Colonic mucosa (tissue), 4 donors: ENCODE measurements at regions not wholly inside any gene's neighbourhood (a gene's known extent, or its start where the extent isn't known, plus 50 kb on each side); places are given as distances from the start of the nearest gene placed in this dataset.
A peak's percentile ranks its signal among the peaks of the same experiment; 100 is the strongest.

Experiments
- DNase-seq: peaks from one replicate; pipeline ENCODE4 v3.0.0-alpha.2; 2020
- H3K27ac ChIP-seq: fragments of 200-600 bp; one replicate; pipeline ENCODE4 v1.8.0; 2021
- H3K27me3 ChIP-seq: fragments of 200-600 bp; one replicate; pipeline ENCODE4 v1.8.0; 2021
- H3K36me3 ChIP-seq: fragments of 200-600 bp; one replicate; pipeline ENCODE4 v1.8.0; 2021
- H3K4me1 ChIP-seq: fragments of 200-600 bp; one replicate; pipeline ENCODE4 v1.8.0; 2021; ENCODE audit warnings: mild to moderate bottlenecking
- H3K4me3 ChIP-seq: fragments of 200-600 bp; one replicate; pipeline ENCODE4 v1.8.0; 2021
- H3K9ac ChIP-seq, 2 donors: one replicate each; pipeline ENCODE4 v1.7.0; 2013; ENCODE audit warnings: control low read depth in 2 of 2, low read depth in 2 of 2, low read length in 2 of 2
- H3K9me3 ChIP-seq: fragments of 200-600 bp; one replicate; pipeline ENCODE4 v1.8.0; 2021
- CTCF ChIP-seq: fragments of 200-600 bp; IDR thresholded peaks from one replicate; pipeline ENCODE4 v1.8.0; 2022; ENCODE audit warnings: antibody characterized with exemption, mild to moderate bottlenecking
- intact Hi-C: fragments of 100-400 bp; cut with DNase I; formaldehyde crosslinking; loops from one replicate; pipeline ENCODE4 v1.14.1; 2022
- donor health status: healthy.
- donor health status: DM: no; HTN: no; CAD: no.
- donor health status: DM: no; HTN: no; CAD: no.

- H3K27me3 ChIP-seq, result no peaks in the 10 kb centered on the region
- H3K9ac ChIP-seq, result no peak overlapping the region
- H3K27ac ChIP-seq, result no peak overlapping the region
- no peak overlapping the region for H3K4me3 ChIP-seq
- H3K4me1 ChIP-seq, result no peaks in the 10 kb centered on the region
- no peak for TF ChIP-seq CTCF
- intact Hi-C loops, result no loop called here
- no peaks in the 10 kb centered on the region for H3K9me3 ChIP-seq
- H3K36me3 ChIP-seq, result no peaks in the 10 kb centered on the region
- no peak for DNase-seq
Measured at GRCh38 chr3:34258271-34258998, 460.0 kb downstream of the PDCD6IP start.

DNA sequence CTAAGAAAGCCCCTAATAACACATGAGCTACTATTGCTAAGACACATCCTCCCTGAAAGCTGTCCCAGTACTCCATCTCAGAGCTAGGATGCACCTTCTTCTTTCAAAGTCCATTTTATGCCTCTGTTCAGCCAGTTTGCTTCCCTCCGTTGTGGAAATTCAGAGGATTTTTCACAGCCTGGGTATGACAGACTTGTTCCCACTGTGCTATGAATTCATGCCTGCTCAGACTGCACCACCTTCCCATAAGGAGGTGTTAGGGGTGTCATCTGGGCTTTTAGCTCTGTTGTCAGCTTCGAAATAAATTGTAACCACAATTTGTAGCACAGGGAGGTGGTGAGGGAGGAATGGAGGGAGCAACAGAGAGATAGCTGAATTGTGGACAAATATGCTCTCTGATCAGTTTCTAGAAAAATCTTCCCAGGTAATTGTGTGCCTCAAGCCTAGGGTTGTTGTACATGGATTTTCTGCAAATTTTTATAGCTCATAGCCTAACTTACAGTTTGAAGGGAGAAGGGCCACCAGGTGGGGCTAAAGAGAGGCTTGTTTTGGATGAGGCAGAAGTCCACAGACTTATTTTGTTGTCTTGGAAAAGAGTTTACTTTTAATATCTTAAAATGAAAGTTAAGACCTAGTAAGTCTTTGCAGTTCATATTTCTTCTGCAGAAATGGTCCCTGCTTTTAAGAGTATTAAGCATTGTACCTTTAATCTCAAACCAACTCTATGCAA lies 462.0 kb downstream of the PDCD6IP start:
- peak; percentile 55 for TF ChIP-seq CTCF
- intact Hi-C loops, result loop anchor here (5.0 kb wide), 1 partner anchor 422 kb away; no protein-coding TSS in a partner anchor

DNA sequence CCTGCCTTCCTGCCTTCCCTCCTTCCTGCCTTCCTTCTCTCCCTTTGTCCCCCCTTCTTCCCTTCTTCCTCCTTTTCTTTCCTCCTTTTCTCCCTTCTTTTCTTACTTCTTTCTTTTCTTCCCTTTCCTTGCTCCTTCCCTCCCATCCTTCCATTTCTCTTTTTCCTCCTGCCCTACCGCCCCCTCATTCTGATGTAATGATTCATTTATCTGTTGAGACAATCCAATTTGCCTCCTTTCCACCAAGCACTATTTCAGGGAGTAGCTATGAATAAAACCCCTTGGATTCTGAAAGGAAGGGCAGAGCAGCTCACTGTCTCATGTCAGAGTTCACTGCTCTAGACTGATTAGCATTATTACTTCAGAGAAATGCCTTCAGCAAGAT lies 462.6 kb downstream of the PDCD6IP start:
- intact Hi-C loops, result loop anchor here (5.0 kb wide), 1 partner anchor 421 kb away; no protein-coding TSS in a partner anchor
- H3K9me3 ChIP-seq, result no peaks in the 10 kb centered on the region
- H3K4me1 ChIP-seq, result no peaks in the 10 kb centered on the region
- H3K27me3 ChIP-seq, result no peaks in the 10 kb centered on the region
- no peak overlapping the region for H3K27ac ChIP-seq
- H3K36me3 ChIP-seq, result no peaks in the 10 kb centered on the region
- TF ChIP-seq CTCF, result no peak
- no peak for DNase-seq
- H3K4me3 ChIP-seq, result no peak overlapping the region
- H3K9ac ChIP-seq, result no peak overlapping the region

More for the DNA sequence above, 462.0 kb downstream of the PDCD6IP start:
- Histone ChIP-seq H3K27me3 (no peaks in the 10 kb centered on the region), H3K4me3 (no peak overlapping the region), H3K27ac (no peak overlapping the region), H3K4me1 (no peaks in the 10 kb centered on the region), H3K9me3 (no peaks in the 10 kb centered on the region), H3K36me3 (no peaks in the 10 kb centered on the region), H3K9ac (no peak overlapping the region)
- DNase-seq, result peak; percentile 73

DNA sequence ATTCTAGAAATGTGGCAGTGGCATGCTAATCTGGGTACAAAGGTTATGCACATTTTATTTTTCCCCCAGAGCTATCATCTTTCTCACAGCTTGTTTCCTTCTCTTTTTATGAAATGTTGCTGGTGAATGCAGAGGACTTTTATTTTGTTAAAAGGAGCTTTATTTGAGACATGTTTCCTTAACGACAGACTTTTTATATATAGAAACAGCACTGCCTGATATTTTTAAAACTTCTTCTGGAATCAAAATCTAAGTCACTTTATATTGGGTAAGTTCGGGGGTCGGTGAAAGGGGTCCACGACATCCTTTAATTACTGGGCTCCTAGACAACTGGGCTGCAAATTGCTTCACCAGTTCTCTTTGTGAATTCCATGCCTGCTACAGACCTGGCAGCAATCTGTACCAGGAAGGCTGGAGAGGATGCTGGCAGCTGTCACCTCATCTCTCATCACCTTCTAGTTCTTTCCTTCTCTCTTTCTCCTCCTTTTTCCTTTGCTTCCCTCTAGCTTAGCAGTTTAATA lies 464.7 kb downstream of the PDCD6IP start:
- Histone ChIP-seq H3K9me3 (no peaks in the 10 kb centered on the region), H3K9ac (no peak overlapping the region), H3K27me3 (no peaks in the 10 kb centered on the region), H3K4me1 (no peaks in the 10 kb centered on the region), H3K4me3 (no peak overlapping the region), H3K27ac (no peak overlapping the region), H3K36me3 (no peaks in the 10 kb centered on the region)
- no peak for DNase-seq
- TF ChIP-seq CTCF, result no peak
- intact Hi-C loops, result loop anchor here (5.0 kb wide), 1 partner anchor 419 kb away; no protein-coding TSS in a partner anchor

DNA sequence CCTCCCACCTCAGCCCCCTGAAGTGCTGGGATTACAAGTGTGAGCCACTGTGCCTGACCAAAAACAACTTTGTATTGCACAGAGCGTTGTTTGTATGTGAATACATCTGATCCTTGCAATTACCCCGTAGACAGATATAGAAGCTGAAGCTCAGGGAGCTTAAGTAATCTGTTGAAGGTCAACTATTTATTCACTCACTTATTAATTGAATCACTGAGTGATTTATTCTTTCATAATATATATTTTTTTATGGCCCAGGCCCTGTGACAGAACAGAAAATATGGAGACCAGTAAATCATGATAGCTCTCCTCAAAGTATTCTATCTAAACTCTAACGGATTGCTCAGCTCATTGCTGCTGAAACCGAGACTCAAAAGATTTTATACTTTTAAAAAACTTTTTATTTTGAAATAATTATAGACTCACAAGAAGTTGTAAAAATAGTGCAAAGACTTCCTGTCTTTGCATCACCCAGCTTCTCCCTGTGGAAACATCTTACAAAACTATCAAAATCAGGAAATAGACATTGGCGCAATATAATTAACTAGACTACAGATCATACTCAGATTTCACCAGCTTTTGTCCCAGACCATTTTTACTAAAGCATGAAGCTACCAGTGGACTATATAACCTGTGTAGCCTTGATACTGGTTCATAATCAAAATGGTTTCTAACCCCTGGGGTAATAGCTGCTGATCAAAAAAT lies 466.1 kb downstream of the PDCD6IP start:
- Histone ChIP-seq H3K9ac (no peak overlapping the region), H3K4me1 (no peaks in the 10 kb centered on the region), H3K4me3 (no peak overlapping the region), H3K27ac (no peak overlapping the region), H3K27me3 (no peaks in the 10 kb centered on the region), H3K9me3 (no peaks in the 10 kb centered on the region), H3K36me3 (no peaks in the 10 kb centered on the region)
- intact Hi-C loops, result loop anchor here (5.0 kb wide), 1 partner anchor 418 kb away; no protein-coding TSS in a partner anchor
- no peak for TF ChIP-seq CTCF
- DNase-seq, result no peak
